DND-41 (cell line): ENCODE measurements at regions not wholly inside any gene's neighbourhood (a gene's known extent, or its start where the extent isn't known, plus 50 kb on each side); places are given as distances from the start of the nearest gene placed in this dataset.

Experiments
- ATAC-seq: fragments of 200-7000 bp; cut with Tn5 transposase; 3 replicates; pipeline ENCODE4 v1.9.1; 2021; ENCODE audit warnings: low read depth; ENCODE audit not compliant: insufficient read depth
- DNase-seq: peaks from one replicate; pipeline ENCODE4 v3.0.0-alpha.2; 2020
- H2AFZ ChIP-seq: 2 replicates; pipeline ENCODE4 v1.6.0; 2012; ENCODE audit warnings: low read depth, low read length
- H3K27ac ChIP-seq: 2 replicates; pipeline ENCODE4 v1.5.1; 2012; ENCODE audit warnings: low read length, inconsistent platforms
- H3K27me3 ChIP-seq: fragments of 200-600 bp; sonication (generic); 2 replicates; pipeline ENCODE4 v1.6.0; 2012; ENCODE audit warnings: low read length, mild to moderate bottlenecking, inconsistent platforms; ENCODE audit not compliant: insufficient read depth, poor library complexity
- H3K36me3 ChIP-seq: 2 replicates; pipeline ENCODE4 v1.5.1; 2012; ENCODE audit warnings: low read length, inconsistent platforms; ENCODE audit not compliant: insufficient read depth
- H3K4me1 ChIP-seq: 2 replicates; pipeline ENCODE4 v1.5.1; 2012; ENCODE audit warnings: mild to moderate bottlenecking, low read length; ENCODE audit not compliant: insufficient read depth
- H3K4me2 ChIP-seq: 2 replicates; pipeline ENCODE4 v1.6.0; 2012; ENCODE audit warnings: mild to moderate bottlenecking, moderate library complexity, low read length, inconsistent platforms; ENCODE audit not compliant: insufficient read depth
- H3K4me3 ChIP-seq, 2 experiments: fragments of 200-600 bp in 1 of 2; shearing (Covaris generic) in 1 of 2; 2 replicates each; pipeline ENCODE4 v1.5.1; 2012 to 2016; ENCODE audit warnings: inconsistent platforms in 2 of 2, low read length in 2 of 2, mild to moderate bottlenecking in 2 of 2, low read depth in 1 of 2, moderate library complexity in 1 of 2
- H3K79me2 ChIP-seq: 2 replicates; pipeline ENCODE4 v1.6.0; 2012; ENCODE audit warnings: low read length, inconsistent platforms; ENCODE audit not compliant: insufficient read depth
- H3K9ac ChIP-seq: 2 replicates; pipeline ENCODE4 v1.6.0; 2012; ENCODE audit warnings: low read depth, mild to moderate bottlenecking, inconsistent platforms, low read length, moderate library complexity
- H3K9me3 ChIP-seq: 2 replicates; pipeline ENCODE4 v1.5.1; 2012; ENCODE audit warnings: low read length, moderate library complexity, mild to moderate bottlenecking, inconsistent platforms; ENCODE audit not compliant: insufficient read depth, severe bottlenecking
- H4K20me1 ChIP-seq: 2 replicates; pipeline ENCODE4 v1.6.0; 2012; ENCODE audit warnings: low read length; ENCODE audit not compliant: insufficient read depth
- CTCF ChIP-seq: IDR thresholded peaks from 2 replicates; pipeline ENCODE4 v1.5.1; 2012; ENCODE audit warnings: borderline replicate concordance, low read length, moderate library complexity, mild to moderate bottlenecking; ENCODE audit not compliant: poor library complexity, severe bottlenecking; ENCODE audit errors: extremely low read depth
- EZH2 ChIP-seq: IDR thresholded peaks from 3 replicates; pipeline ENCODE4 v1.6.1; 2012; ENCODE audit warnings: borderline replicate concordance, low read depth, mild to moderate bottlenecking, moderate library complexity, low read length, inconsistent platforms; ENCODE audit not compliant: severe bottlenecking

GRCh38 chr13:26951581-26952177 is 191.1 kb upstream of the GPR12 start:
- Histone ChIP-seq H3K4me2 (no peak overlapping the region), H3K9ac (no peak overlapping the region), H3K4me1 (peaks cover 8% of the 10 kb centered on the region), H3K4me3 (no peak overlapping the region), H3K27ac (no peak overlapping the region), H3K79me2 (no peaks in the 10 kb centered on the region), H3K9me3 (no peaks in the 10 kb centered on the region), H3K27me3 (peaks cover 9% of the 10 kb centered on the region), H3K36me3 (no peaks in the 10 kb centered on the region), H4K20me1 (no peaks in the 10 kb centered on the region), H2AFZ (no peak overlapping the region)
- TF ChIP-seq EZH2 = no peak
- no peak for TF ChIP-seq CTCF
- DNase-seq (no peak), ATAC-seq (no peak)

DNA sequence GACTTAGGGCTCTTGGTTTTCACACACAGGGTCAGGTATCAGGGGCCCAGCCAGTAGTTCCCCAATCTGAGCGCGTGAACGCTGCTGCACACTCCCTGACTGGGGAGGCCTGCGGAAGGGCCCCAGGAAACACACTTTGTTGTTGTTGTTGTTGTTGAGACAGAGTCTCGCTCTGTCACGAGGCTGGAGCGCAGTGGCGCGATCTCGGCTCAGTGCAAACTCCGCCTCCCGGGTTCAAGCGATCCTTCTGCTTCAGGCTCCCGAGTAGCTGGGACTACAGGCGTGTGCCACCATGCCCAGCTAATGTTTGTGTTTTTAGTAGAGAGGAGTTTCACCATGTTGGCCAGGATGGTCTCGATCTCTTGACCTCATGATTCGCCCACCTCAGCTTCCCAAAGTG is 190.4 kb upstream of the GPR12 start:
- Histone ChIP-seq H3K4me3 (no peak overlapping the region), H3K79me2 (no peaks in the 10 kb centered on the region), H4K20me1 (no peaks in the 10 kb centered on the region), H3K36me3 (no peaks in the 10 kb centered on the region), H3K9ac (no peak overlapping the region), H3K27ac (no peak overlapping the region), H3K9me3 (no peaks in the 10 kb centered on the region), H3K4me1 (peaks cover 8% of the 10 kb centered on the region), H2AFZ (no peak overlapping the region), H3K27me3 (peaks cover 7% of the 10 kb centered on the region), H3K4me2 (no peak overlapping the region)
- TF ChIP-seq CTCF = no peak
- TF ChIP-seq EZH2 = no peak
- no peak for ATAC-seq
- no peak for DNase-seq

GRCh38 chr13:26950546-26950945 is 190.0 kb upstream of the GPR12 start:
- no peak overlapping the region for H3K27ac ChIP-seq
- H3K79me2 ChIP-seq = no peaks in the 10 kb centered on the region
- no peaks in the 10 kb centered on the region for H3K36me3 ChIP-seq
- H3K9ac ChIP-seq = no peak overlapping the region
- no peak overlapping the region for H2AFZ ChIP-seq
- TF ChIP-seq EZH2 = no peak
- no peak for TF ChIP-seq CTCF
- peaks cover 8% of the 10 kb centered on the region for H3K4me1 ChIP-seq
- peaks cover 9% of the 10 kb centered on the region for H3K27me3 ChIP-seq
- H3K4me3 ChIP-seq = no peak overlapping the region
- no peak overlapping the region for H3K4me2 ChIP-seq
- DNase-seq (no peak), ATAC-seq (no peak)
- H4K20me1 ChIP-seq = no peaks in the 10 kb centered on the region
- H3K9me3 ChIP-seq = no peaks in the 10 kb centered on the region
